HG03103 (cell line): ENCODE measurements at regions not wholly inside any gene's neighbourhood (a gene's known extent, or its start where the extent isn't known, plus 50 kb on each side); places are given as distances from the start of the nearest gene placed in this dataset.

ENCODE experiments used
- ATAC-seq: cut with Tn5 transposase; IDR thresholded peaks from one replicate; pipeline ENCODE4 v1.9.1; 2021; ENCODE audit warnings: low read depth; ENCODE audit not compliant: unreplicated experiment

DNA sequence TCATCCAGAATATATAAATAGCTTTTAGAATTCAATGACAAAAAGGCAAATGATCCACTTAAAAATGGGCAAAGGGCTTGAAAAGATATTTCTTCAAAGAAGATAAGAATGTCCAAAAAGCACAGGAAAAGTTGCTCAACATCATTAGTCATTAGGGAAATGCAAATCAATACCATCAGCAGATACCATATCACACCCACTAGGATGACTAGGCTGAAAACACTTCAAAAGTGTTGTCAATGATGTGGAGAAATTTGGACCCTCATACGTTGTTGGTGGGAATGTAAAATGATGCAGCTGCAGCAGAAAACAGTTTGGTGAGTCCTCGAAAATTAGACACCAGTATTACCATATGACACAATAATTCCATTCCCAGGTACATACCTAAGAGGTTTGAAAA is 303.6 kb upstream of the SLC35B3 start:
- no peak for ATAC-seq

DNA sequence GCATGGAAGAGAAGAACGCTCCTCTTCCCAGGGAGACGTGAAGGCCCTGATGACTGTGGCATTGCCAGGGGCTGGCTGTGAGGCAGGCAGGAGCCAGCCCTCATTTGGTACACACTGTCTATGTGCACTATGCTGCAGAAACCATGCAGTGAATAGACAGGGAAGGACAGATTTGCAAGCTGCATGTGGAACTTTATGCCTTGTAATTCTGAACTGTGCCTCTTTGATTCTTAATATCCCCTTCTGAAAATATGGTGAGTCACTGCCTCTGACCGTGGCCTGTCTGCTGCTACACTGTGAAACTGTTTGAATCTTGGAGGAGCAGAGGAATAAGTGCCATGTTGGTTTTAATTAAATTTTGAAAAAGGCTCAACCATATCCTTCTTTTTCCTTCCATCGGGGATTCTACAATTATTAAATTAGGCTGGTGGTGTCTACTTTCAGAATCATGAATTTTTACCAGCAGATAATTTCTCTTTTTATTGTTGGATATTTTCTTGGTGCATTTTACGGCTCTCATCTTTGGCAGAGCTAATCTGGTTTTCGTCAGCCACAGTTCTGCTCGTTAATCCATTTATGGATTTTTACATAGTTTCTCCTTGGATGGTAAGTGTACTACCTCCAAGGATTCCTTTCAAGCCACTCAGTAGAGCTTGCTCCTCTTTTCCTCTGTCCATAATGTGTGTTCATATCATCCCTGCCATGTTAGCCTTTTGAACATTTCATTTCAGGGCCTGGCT is 301.0 kb upstream of the SLC35B3 start:
- ATAC-seq, result no peak

GRCh38 chr6:8733879-8734278 is 298.5 kb upstream of the SLC35B3 start:
- ATAC-seq, result no peak

DNA sequence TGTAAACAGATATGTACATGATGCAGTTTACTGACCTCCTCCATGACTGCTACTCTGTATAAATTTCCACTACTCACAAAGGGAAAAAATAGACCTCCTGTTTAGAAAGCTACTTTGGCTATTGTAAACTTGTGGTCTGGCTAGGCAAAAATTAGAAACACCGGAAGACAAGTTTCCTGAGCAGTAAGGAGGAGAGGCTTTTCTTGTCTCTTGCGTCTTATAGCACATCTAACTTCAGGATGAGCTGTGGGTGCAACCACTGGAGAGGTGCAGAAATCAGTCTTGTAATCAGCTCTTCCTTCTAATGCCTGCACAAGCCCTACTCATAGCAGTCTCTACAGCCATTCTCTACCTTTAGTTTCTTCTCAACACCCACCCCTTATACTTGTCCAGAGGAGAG is 296.5 kb upstream of the SLC35B3 start:
- peak; percentile 46 for ATAC-seq

GRCh38 chr6:8710668-8711431 is 275.5 kb upstream of the SLC35B3 start:
- no peak for ATAC-seq

GRCh38 chr6:8707956-8708772 is 272.8 kb upstream of the SLC35B3 start:
- ATAC-seq, result no peak

- ATAC-seq, result no peak
Observed at GRCh38 chr6:8707369-8707768, 272.0 kb upstream of the SLC35B3 start.

- ATAC-seq, result no peak
Observed at GRCh38 chr6:8705435-8706020, 270.2 kb upstream of the SLC35B3 start.

DNA sequence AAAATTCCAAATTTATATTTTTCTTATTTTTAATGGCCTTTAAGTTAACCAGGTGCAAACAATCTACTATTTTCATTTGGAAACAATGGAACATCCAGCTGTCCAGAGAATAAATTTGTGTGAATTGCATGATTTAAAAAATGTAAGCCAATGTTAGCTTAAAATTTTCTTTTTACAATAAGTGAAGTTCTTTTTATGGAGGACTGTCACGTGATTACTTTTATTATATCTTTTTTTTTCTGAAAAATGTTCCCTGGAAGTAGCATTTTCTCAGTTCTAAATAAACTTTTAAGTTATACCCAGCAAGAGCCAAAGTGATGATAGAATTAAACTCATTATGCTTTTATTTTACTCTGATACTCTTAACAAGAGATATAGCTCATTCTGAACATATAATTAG is 267.7 kb upstream of the SLC35B3 start:
- ATAC-seq, result no peak

DNA sequence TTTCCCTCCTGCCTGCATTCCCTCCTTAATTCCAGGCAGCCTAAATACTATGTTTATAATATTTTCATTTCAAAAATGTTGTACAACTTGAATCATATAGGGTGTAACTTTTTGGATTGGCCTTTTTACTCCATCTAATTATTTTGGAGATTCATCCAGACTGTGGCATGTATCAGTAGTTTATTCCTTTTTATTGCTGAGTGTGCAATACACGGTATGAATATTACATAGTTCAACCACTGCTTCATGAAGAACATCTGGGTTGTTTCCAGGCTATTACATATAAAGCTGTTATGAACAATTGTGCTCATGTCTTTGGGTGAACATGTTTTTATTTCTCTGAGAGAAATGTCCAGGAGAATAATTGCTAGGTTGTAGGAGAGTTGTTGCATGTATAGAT is 253.5 kb upstream of the SLC35B3 start:
- no peak for ATAC-seq

DNA sequence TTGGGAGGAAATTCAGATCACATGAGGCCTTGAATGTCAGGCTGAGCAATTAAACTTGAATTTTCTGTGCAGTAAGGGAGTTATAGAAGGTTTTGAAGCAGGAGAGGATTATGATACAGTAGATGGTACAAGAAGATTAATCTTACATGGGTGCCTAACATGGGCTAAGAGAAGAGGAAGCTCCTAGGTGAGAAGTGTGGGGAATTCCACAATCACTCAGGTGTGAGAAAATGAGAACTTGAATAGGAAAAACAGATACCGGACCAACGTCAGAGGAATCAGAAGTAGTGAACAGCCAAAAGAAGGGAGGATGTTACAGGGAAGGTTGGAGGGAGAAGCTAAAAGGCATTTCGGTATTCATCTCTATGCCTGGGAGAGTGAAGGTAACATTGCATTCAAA is 250.7 kb upstream of the SLC35B3 start:
- ATAC-seq, result no peak

DNA sequence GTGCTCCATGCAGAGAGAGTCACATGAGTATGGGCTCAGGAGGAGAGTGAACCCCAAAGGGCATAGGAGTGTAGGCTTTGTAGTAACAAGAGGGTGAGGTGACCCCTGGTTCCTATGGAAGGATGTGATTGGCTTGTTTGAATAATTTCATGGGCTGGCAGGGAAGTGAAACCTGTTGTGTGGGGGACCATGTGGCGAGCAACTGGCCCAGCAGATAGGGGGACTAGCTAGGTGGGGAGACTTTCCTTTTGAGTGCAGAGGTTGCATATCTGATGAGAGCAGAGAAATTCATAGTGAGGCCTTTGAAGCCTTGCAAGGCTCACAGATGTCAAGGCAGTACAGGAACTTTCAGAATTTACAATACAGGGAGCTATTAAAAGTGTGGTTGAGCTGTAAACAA is 247.9 kb upstream of the SLC35B3 start:
- no peak for ATAC-seq

GRCh38 chr6:8679823-8680222 is 244.5 kb upstream of the SLC35B3 start:
- no peak for ATAC-seq

DNA sequence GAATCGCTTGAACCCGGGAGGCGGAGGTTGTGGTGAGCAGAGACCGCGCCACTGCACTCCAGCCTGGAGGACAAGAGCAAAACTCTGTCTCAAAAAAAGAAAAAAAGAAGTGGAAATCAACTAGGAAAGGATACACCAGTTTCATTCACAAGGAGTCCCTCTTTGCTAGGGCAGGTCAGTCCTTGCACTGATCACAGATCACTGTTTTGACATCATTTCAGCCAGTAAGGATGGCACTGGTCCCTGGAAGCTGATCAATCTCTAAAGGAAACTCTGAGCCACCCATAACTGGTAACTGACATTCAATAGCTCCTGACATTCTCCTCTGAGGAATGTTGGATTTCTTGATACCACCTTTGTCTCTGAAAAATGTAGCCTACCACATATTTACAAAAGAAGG is 243.1 kb upstream of the SLC35B3 start:
- no peak for ATAC-seq

DNA sequence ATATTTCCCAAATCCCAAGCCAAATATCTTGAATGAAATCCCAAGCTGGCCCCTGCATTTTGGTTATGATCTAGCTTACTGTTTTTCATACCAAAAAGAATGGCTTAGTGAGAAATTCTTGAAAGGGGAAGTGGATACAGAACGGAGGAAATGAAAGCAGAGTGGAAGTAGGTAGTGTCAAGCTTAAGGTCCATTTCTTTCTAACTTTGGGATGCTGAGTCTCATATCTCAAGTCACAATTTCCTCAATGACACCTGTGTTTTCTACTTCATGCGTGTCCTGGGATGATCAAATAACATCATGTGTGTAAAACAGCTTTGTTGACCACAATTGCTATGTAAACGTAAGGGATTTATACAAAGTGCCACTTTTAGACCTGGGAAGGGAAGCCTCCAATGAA is 238.8 kb upstream of the SLC35B3 start:
- ATAC-seq, result no peak

- no peak for ATAC-seq
Observed at GRCh38 chr6:8672882-8673281, 237.5 kb upstream of the SLC35B3 start.

- ATAC-seq, result no peak
Observed at GRCh38 chr6:8670792-8671191, 235.4 kb upstream of the SLC35B3 start.

DNA sequence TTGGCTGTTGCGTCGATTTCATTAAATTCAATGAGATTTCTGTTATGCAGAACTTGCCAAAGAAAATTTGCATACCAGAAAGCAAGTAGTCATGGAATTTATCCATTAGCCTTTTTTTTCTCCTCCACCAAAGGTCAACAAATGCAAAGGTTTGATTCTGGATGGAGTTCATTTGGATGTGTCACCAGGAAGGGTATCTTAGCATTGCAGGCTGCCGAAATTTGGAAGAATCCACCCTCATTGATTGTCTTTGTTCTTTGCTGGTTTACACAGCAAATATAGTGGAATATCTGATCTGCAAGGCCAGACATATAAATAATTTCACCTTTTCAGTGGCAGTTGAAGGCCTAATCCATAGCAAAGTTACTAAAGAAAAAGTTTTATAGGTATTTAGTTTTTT is 229.4 kb upstream of the SLC35B3 start:
- no peak for ATAC-seq

- ATAC-seq, result no peak
Observed at GRCh38 chr6:8664070-8664469, 228.7 kb upstream of the SLC35B3 start.

GRCh38 chr6:8659404-8660189 is 224.3 kb upstream of the SLC35B3 start:
- ATAC-seq, result no peak
